ENCODE measurements at regions not wholly inside any gene's neighbourhood (a gene's known extent, or its start where the extent isn't known, plus 50 kb on each side); places are given as distances from the start of the nearest gene placed in this dataset.

GRCh38 chr18:28523758-28524475, 347.0 kb upstream of the CDH2 start:
- DNase-seq: no peak

GRCh38 chr18:28522236-28522635, 345.3 kb upstream of the CDH2 start:
- DNase-seq: no peak

- DNase-seq: no peak
These were observed 343.1 kb upstream of the CDH2 start for GRCh38 chr18:28519997-28520396.

- no peak for DNase-seq
These were observed 337.8 kb upstream of the CDH2 start for GRCh38 chr18:28514699-28515098.

- no peak for DNase-seq
These were observed 335.4 kb upstream of the CDH2 start for GRCh38 chr18:28512357-28512756.

- no peak for DNase-seq
These were observed 334.5 kb upstream of the CDH2 start for GRCh38 chr18:28511413-28511821.

- DNase-seq: no peak
These were observed 333.3 kb upstream of the CDH2 start for GRCh38 chr18:28510210-28510609.

GRCh38 chr18:28504066-28504465, 327.1 kb upstream of the CDH2 start:
- DNase-seq: no peak

GRCh38 chr18:28494151-28494550, 317.2 kb upstream of the CDH2 start:
- DNase-seq: no peak

GRCh38 chr18:28485918-28486317, 309.0 kb upstream of the CDH2 start:
- no peak for DNase-seq

GRCh38 chr18:28485210-28485801, 308.4 kb upstream of the CDH2 start:
- DNase-seq: no peak

GRCh38 chr18:28478531-28478930, 301.6 kb upstream of the CDH2 start:
- DNase-seq: no peak

GRCh38 chr18:28476302-28476701, 299.4 kb upstream of the CDH2 start:
- DNase-seq: no peak

GRCh38 chr18:28469946-28470345, 293.0 kb upstream of the CDH2 start:
- DNase-seq: no peak

- DNase-seq: no peak
These were observed 292.0 kb upstream of the CDH2 start for GRCh38 chr18:28468901-28469300.

GRCh38 chr18:28466204-28466603, 289.3 kb upstream of the CDH2 start:
- no peak for DNase-seq

GRCh38 chr18:28459587-28459986, 282.7 kb upstream of the CDH2 start:
- no peak for DNase-seq

GRCh38 chr18:28458751-28459150, 281.8 kb upstream of the CDH2 start:
- no peak for DNase-seq

- DNase-seq: no peak
These were observed 280.9 kb upstream of the CDH2 start for GRCh38 chr18:28457784-28458183.

- DNase-seq: no peak
These were observed 279.0 kb upstream of the CDH2 start for GRCh38 chr18:28455971-28456370.

- peak; percentile 55 for DNase-seq
These were observed 262.9 kb upstream of the CDH2 start for GRCh38 chr18:28439870-28440269.

GRCh38 chr18:28438381-28438780, 261.5 kb upstream of the CDH2 start:
- DNase-seq: no peak

- DNase-seq: no peak
These were observed 255.4 kb upstream of the CDH2 start for GRCh38 chr18:28432339-28432738.

GRCh38 chr18:28425886-28426285, 249.0 kb upstream of the CDH2 start:
- DNase-seq: no peak

GRCh38 chr18:28422577-28422976, 245.6 kb upstream of the CDH2 start:
- no peak for DNase-seq
